Mucosa of stomach (tissue), 1 donor: ENCODE measurements at regions not wholly inside any gene's neighbourhood (a gene's known extent, or its start where the extent isn't known, plus 50 kb on each side); places are given as distances from the start of the nearest gene placed in this dataset.

Experiments used
- H3K27me3 ChIP-seq: one replicate; pipeline ENCODE4 v1.7.0; 2013; ENCODE audit warnings: mild to moderate bottlenecking, low read length; ENCODE audit not compliant: control insufficient read depth, insufficient read depth
- H3K36me3 ChIP-seq: one replicate; pipeline ENCODE4 v1.7.0; 2013; ENCODE audit warnings: low read length; ENCODE audit not compliant: control insufficient read depth, insufficient read depth
- H3K4me1 ChIP-seq: one replicate; pipeline ENCODE4 v1.7.0; 2013; ENCODE audit warnings: mild to moderate bottlenecking, low read length; ENCODE audit not compliant: control insufficient read depth, insufficient read depth
- H3K4me3 ChIP-seq: one replicate; pipeline ENCODE4 v1.7.0; 2013; ENCODE audit warnings: low read length
- H3K9ac ChIP-seq: one replicate; pipeline ENCODE4 v1.7.0; 2013; ENCODE audit warnings: mild to moderate bottlenecking, low read length, moderate library complexity
- H3K9me3 ChIP-seq: one replicate; pipeline ENCODE4 v1.7.0; 2013; ENCODE audit warnings: mild to moderate bottlenecking, low read length, moderate library complexity; ENCODE audit not compliant: control insufficient read depth
- donor health status: Pancreatic carcinoma.

GRCh38 chr5:35370871-35371270 is 140.6 kb upstream of the PRLR start:
- Histone ChIP-seq H3K9me3 (no peaks in the 10 kb centered on the region), H3K27me3 (no peaks in the 10 kb centered on the region), H3K9ac (no peak overlapping the region), H3K36me3 (no peaks in the 10 kb centered on the region), H3K4me3 (no peak overlapping the region), H3K4me1 (no peaks in the 10 kb centered on the region)

GRCh38 chr5:35369965-35370790 is 139.9 kb upstream of the PRLR start:
- H3K9ac ChIP-seq = no peak overlapping the region
- no peaks in the 10 kb centered on the region for H3K36me3 ChIP-seq
- H3K4me3 ChIP-seq = no peak overlapping the region

GRCh38 chr5:35367526-35367925 is 137.2 kb upstream of the PRLR start:
- Histone ChIP-seq H3K36me3 (no peaks in the 10 kb centered on the region), H3K4me1 (no peaks in the 10 kb centered on the region), H3K9ac (no peak overlapping the region), H3K9me3 (no peaks in the 10 kb centered on the region), H3K27me3 (no peaks in the 10 kb centered on the region), H3K4me3 (no peak overlapping the region)

More at GRCh38 chr5:35369965-35370790, 139.9 kb upstream of the PRLR start:
- Histone ChIP-seq H3K27me3 (no peaks in the 10 kb centered on the region), H3K9me3 (no peaks in the 10 kb centered on the region), H3K4me1 (no peaks in the 10 kb centered on the region)

DNA sequence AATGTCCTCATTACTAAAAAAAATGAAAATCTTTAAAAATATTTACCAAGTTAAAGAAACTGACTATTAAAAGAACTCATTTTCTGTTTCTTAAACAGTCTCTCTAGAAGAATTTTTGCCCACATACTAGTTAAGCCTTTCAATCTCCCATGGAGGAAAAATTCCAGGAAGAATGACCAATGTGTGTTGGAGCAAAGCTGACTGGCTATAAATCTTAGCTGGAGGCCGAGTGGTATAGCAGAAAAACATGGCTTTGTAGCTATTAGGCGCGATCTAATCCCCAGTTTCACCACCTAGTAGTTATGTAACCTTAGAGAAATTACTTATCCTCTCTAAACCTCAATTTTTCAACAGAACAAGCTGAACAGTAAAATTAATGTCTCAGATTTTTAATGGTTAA is 135.5 kb upstream of the PRLR start:
- no peaks in the 10 kb centered on the region for H3K4me1 ChIP-seq
- no peak overlapping the region for H3K9ac ChIP-seq
- no peak overlapping the region for H3K4me3 ChIP-seq
- H3K27me3 ChIP-seq = no peaks in the 10 kb centered on the region
- H3K9me3 ChIP-seq = no peaks in the 10 kb centered on the region
- no peaks in the 10 kb centered on the region for H3K36me3 ChIP-seq

DNA sequence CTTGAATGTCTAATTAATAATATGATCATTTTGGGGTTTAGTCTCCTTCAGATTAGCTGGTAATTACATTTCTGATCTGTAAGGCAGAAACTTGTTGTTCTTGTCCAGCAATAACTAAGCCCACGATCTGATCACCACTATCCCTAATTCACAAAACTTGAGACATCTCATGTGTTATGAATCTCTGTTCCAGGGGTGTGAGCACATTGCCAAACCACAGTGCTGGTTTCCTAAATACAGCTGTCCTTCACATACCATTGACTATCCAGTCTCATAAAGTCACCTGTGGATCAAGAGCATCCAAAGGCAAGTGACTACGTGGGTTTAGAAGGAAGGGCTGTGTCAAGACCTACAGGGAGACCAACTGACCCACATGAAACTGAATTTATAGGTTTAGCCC is 134.1 kb upstream of the PRLR start:
- H3K36me3 ChIP-seq = no peaks in the 10 kb centered on the region
- no peak overlapping the region for H3K9ac ChIP-seq
- no peaks in the 10 kb centered on the region for H3K9me3 ChIP-seq
- no peak overlapping the region for H3K4me3 ChIP-seq
- H3K4me1 ChIP-seq = no peaks in the 10 kb centered on the region
- no peaks in the 10 kb centered on the region for H3K27me3 ChIP-seq

GRCh38 chr5:35363387-35363965 is 133.2 kb upstream of the PRLR start:
- Histone ChIP-seq H3K27me3 (no peaks in the 10 kb centered on the region), H3K36me3 (no peaks in the 10 kb centered on the region), H3K9me3 (no peaks in the 10 kb centered on the region), H3K9ac (no peak overlapping the region), H3K4me3 (no peak overlapping the region), H3K4me1 (no peaks in the 10 kb centered on the region)

DNA sequence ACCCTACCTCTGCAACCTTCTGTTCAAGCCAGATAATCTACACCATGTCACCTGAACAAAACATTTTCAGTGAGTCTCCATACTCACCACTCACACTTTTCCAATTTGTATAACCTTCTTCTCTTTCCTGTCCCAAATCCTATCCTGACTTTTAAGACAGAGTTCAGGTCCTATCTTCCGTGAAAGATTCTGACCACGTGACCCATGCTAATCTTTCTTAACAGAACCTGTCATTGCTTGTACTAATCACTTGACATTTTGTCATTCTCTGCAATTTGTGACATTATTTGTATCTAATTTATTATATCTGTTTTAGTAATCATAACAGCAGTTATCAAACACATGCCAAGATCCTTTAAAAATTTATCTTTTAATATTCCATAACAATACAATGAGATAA is 132.5 kb upstream of the PRLR start:
- H3K9me3 ChIP-seq = no peaks in the 10 kb centered on the region
- H3K27me3 ChIP-seq = no peaks in the 10 kb centered on the region
- H3K36me3 ChIP-seq = no peaks in the 10 kb centered on the region
- H3K4me3 ChIP-seq = no peak overlapping the region
- H3K4me1 ChIP-seq = no peaks in the 10 kb centered on the region
- no peak overlapping the region for H3K9ac ChIP-seq

DNA sequence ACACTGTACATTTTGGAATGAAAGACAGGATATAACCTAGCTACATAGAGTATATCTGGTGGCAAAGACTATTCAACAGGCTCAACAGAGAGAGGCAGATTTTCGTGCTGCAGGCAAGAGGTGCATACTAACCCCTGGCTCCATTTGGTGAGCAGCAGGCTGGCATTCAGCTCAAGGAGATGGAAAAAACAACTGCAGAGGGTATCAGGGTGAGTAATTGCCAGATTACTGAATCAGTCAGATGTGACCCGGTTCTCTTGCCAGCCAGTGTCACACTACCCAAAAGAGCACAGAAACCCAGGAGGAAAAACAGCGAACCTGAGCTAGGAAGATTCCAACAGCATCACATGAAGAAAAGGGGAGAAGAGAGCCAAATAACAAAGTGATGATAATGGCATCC is 130.4 kb upstream of the PRLR start:
- H3K4me1 ChIP-seq = no peaks in the 10 kb centered on the region

GRCh38 chr5:35359859-35360258 is 129.6 kb upstream of the PRLR start:
- H3K27me3 ChIP-seq = no peaks in the 10 kb centered on the region
- no peak overlapping the region for H3K9ac ChIP-seq
- no peak overlapping the region for H3K4me3 ChIP-seq
- H3K4me1 ChIP-seq = no peaks in the 10 kb centered on the region
- no peaks in the 10 kb centered on the region for H3K9me3 ChIP-seq
- no peaks in the 10 kb centered on the region for H3K36me3 ChIP-seq

More for the DNA sequence above, 130.4 kb upstream of the PRLR start:
- H3K4me3 ChIP-seq = no peak overlapping the region
- H3K9me3 ChIP-seq = no peaks in the 10 kb centered on the region
- H3K36me3 ChIP-seq = no peaks in the 10 kb centered on the region
- H3K27me3 ChIP-seq = no peaks in the 10 kb centered on the region
- H3K9ac ChIP-seq = no peak overlapping the region

GRCh38 chr5:35357973-35358372 is 127.7 kb upstream of the PRLR start:
- H3K9me3 ChIP-seq = no peaks in the 10 kb centered on the region
- H3K4me1 ChIP-seq = no peaks in the 10 kb centered on the region

GRCh38 chr5:35356725-35357124 is 126.4 kb upstream of the PRLR start:
- no peak overlapping the region for H3K4me3 ChIP-seq
- H3K9me3 ChIP-seq = no peaks in the 10 kb centered on the region
- no peak overlapping the region for H3K9ac ChIP-seq
- no peaks in the 10 kb centered on the region for H3K27me3 ChIP-seq
- H3K36me3 ChIP-seq = no peaks in the 10 kb centered on the region
- H3K4me1 ChIP-seq = no peaks in the 10 kb centered on the region

More at GRCh38 chr5:35357973-35358372, 127.7 kb upstream of the PRLR start:
- Histone ChIP-seq H3K9ac (no peak overlapping the region), H3K4me3 (no peak overlapping the region), H3K36me3 (no peaks in the 10 kb centered on the region), H3K27me3 (no peaks in the 10 kb centered on the region)

DNA sequence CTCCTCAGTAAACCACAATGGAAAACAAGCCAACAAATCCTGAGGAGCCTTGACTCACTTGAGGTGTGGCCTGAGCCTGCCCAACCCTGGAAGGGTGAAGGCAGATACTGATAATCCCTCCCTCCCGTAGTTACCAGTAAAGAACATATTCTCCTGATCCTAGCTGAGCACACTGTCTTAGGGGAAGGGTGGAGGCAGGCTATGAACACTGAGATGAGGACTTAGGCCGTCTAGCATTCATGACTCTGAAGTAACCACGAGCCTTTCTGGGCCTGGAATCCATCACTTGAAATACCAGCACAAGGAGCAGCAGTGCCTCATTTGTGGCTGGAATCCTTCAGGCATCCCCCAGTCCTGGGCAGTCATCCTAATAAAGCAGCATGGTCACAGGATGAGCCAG is 124.5 kb upstream of the PRLR start:
- Histone ChIP-seq H3K9ac (no peak overlapping the region), H3K27me3 (no peaks in the 10 kb centered on the region), H3K36me3 (no peaks in the 10 kb centered on the region), H3K4me3 (no peak overlapping the region), H3K4me1 (no peaks in the 10 kb centered on the region), H3K9me3 (no peaks in the 10 kb centered on the region)
